ENCODE measurements at regions not wholly inside any gene's neighbourhood (a gene's known extent, or its start where the extent isn't known, plus 50 kb on each side); places are given as distances from the start of the nearest gene placed in this dataset.
"Not testable (repeated sequence)": the region's sequence is repeated elsewhere in the genome, so short reads cannot be mapped to it uniquely, and the experiment has no call there.

DNA sequence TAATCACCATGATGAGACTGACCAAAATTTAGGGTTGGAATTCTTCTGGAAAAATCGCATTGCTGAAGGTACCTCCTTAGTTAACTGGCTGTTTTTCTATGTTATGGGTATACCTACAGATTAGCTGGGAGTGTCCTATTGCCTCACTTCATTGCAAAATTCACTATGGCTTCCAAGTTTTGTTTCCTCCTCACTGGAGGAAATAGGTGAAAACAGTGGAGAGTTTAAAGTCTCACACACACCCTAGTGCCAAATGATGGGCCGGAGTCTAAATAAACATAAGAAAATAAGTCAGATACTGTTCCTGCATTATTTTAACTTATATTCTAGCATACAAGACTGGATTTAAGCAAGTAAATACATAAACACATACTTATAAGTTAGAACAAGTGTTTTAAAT, 98.2 kb downstream of the AHR start:
- DNase-seq (ENCODE audit: low spot score): no peak

DNA sequence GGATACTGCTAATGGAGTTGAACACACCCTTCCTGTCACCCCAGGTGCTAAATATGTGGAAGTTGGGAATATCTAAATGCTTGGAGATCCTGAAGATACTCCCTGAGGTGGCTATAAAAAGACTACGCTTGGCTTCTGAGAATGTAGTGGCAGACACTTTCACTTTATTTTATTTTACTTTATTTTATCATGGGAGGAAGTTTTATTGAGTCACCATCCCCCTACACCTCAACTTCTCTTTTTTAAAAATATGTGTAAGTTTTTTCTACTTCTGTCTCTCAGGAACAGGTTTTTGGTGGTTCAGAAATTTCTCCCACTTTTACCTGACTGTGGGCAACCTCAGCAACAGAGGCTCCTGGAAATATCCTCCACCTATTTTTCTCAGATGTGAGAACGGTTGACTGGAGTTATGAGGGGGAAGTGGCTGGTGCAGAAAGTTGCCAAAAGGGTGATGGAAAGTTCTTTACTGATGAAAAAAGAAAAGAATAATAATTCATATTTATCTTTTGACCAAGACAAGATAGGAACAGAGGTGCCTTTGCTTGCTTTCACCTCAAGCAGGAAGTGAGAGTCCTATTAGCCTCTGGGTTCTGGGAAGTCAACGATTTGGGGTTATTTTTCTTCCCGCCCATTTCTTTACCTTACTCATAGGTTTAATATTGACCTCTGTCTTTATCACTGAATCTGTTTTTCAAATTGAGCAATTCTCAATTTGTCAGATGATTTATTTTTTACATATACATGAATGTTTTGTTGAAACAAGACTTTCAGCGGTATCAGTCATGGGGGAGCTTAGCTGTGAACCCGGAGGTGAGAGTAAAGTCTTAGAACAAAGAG, 103.6 kb downstream of the AHR start:
- DNase-seq (ENCODE audit: low spot score): no peak

DNA sequence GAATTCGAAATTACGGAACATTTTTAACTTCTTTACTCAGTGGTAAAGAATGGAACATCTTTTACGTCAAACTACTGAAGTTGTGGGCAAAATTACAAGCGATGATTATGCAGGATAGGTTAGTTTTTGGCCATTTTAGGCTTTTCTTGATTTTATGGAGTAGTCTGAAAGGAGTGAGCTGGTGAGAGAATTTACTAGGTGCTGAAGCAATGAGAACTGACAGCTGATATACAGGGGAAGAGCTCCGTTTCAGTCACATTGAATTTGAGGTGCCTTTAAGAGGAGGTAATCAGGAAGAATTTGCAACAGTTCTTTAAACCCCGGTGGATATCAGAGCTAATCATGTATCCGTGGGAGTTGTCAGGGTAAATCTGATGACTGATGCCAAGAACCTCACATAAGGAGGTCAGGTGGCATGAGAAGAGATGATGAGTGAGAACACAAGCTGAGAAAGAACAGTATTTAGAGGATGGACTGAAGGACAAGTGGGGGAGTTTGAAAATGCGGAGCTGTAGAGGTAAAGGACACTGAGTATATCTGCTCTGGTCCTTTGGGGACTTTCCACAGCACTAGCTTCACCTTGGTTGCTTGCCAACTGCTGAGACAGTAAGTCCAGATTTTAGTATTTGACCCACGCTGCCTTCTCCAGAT, 104.3 kb downstream of the AHR start:
- no peak for DNase-seq (ENCODE audit: low spot score)

DNA sequence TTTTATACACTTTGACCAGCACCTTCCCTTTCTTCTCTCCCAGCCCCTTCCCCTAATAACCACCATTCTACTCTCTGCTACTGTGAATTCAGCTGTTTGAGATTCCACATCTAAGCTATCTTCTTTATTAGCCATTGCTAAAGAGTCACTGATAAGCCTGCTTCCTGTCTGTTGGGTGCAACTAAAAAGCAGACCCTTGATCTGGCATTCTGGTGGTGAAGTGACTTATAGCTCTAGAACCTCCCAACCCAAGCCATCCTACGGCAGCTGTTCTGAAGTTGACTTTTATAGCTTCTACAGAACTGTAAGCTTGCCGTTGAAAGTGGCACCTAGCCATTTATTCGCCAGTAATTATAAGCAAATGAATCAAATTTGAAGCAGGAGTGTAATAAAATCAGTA, 105.6 kb downstream of the AHR start:
- no peak for DNase-seq (ENCODE audit: low spot score)

DNA sequence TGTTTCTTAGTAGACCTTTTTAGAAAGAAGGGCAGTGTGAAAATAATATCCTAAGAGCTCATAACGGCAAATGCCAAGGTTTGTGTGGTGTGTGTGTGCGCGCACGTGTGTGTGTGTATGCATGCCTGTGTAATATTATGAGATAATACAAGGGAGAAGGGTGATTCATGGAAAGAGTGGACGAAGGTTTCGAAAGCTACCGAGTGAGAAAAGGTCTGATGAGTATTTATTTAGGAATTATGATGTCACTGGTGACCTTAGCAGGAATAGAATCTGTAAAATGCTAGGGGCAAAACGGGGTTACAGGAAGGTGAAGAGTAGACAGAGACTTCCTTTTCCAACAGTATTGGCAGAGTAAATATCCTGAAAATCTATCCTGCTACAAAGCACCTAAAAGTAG, 107.3 kb downstream of the AHR start:
- no peak for DNase-seq (ENCODE audit: low spot score)

DNA sequence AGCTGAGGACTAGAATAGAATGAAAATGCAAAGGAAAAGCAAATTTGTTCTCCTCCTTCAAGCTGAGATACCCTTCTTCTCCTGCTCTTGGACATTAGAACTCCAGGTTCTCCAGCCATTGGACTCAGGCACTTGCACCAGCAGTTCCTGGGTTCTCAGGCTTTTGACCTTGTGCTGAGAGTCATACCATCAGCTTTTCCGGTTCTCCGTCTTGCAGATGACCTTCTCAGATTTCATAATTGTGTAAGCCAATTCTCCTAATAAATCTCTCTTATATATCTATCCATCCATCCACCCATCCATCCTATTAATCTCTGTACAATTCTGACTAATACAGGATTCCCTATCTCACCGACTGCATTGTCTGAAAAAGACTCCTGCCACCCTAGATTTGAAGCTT, 108.3 kb downstream of the AHR start:
- DNase-seq (ENCODE audit: low spot score): no peak

DNA sequence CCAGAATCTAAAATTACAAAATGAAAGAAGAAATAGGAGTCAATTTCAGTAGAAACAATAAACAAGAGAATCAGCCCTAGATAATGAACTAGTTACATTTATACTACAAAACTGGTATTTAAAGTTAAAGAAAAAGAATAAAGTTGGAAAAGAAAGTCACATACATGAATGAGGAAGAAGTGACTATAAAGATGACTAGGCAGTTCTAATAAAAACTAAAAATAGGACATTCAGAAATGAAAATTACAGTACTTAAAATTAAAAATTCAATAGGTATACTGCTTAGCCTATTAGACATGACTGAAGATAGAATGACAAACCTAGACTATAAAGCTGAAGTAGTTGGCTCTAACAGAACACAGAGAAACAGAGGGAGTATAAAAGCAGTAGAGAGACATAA, 108.8 kb downstream of the AHR start:
- DNase-seq (ENCODE audit: low spot score): no peak

DNA sequence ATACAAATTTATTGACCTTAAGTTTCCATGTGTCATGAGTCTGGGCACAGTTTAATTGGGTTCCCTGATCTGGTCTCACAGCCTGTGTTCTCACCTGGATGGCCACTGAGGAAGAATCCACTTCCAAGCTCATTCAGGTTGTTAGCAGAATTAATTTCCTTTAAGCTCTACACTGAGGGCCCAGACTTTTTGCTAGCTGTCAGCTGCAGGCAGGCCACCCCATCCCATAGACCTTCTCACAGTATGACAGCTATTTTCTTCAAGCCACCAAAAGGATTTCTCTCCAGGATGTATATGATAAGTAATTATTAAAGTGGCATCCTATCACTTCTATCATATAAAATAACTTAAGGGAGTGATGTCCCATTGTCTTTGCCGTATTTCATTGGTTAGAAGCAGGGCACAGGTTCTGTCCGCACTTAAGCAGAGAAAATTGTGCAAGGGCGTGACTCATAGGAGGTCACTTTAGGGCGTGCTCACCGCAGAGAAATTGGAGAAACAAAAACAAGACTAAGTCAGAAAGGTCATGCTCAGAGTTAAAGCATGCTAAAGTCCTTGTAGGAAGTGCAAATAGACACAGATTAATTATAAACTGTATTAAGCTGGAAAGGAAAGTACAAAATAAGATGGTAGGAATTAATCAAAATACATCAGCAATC, 109.9 kb downstream of the AHR start:
- no peak for DNase-seq (ENCODE audit: low spot score)

DNA sequence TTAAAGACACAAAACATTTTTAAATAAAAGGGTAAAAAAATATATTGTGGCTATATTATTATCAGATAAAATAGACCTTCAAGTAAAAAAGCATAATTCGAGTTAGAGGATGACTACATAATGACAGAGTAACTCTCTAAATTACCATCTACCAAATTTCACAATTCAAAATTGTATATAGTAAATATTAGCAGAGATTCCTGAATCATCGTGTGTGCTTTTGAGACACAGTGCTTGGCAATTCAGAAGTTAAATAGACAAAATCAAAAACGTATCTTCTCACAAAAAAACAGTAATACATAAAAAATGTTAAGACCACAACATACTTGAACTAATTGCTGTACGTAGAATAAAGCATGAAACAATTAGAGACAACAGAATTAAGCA, 110.4 kb downstream of the AHR start:
- no peak for DNase-seq (ENCODE audit: low spot score)

DNA sequence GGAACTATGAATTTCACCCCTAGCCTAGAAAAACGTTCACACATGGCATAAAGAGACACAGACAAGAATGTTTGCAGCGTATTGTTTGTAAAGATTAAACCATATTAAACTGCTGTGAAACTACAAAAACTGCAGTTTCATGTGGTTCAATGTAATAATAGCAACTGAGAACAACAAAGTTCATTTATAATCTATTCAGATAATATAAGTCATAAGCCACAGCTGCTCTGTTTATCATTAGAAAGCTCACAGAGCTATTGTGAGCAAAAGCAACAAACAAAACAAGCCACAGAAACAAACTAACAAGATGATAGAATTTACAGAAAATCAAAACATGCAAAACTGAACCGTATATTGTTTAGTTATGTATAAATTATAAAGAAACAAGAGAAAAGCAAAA, 113.5 kb downstream of the AHR start:
- DNase-seq (ENCODE audit: low spot score): no peak

DNA sequence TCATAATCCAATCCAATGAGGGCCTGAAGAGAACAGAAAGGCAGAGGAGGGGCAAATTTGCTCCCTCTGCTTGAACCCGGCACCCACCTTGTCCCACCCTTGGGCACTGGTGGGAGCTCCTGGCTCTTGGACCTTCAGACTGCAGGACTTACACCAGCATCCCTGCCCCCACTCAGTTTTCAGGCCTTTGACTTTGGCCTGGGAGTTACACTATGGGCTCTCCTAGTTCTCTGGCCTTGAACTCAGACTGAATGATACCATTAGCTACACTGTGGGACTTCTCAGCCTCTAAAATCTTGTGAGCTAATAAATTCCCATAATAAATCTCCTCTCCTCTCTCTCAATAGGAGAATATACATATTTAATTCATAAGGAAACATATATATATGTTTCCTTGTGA, 114.4 kb downstream of the AHR start:
- no peak for DNase-seq (ENCODE audit: low spot score)

DNA sequence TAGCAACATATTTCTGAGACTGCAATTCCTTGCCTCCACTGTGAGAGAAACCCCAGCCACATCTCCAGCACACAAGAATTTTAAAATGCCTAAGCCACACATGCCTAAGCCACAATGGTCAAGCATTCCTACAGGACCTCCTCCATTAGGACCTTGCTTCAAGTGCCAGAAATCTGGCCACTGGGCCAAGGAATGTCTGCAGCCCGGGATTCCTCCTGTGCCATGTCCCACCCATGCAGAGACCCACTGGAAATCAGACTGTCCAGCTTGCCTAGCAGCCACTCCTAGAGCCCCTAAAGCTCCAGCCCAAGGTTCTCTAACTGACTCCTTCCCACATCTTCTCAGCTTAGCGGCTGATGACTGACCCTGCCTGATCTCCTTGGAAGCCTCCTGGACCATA, 117.5 kb downstream of the AHR start:
- DNase-seq (ENCODE audit: low spot score): no peak

DNA sequence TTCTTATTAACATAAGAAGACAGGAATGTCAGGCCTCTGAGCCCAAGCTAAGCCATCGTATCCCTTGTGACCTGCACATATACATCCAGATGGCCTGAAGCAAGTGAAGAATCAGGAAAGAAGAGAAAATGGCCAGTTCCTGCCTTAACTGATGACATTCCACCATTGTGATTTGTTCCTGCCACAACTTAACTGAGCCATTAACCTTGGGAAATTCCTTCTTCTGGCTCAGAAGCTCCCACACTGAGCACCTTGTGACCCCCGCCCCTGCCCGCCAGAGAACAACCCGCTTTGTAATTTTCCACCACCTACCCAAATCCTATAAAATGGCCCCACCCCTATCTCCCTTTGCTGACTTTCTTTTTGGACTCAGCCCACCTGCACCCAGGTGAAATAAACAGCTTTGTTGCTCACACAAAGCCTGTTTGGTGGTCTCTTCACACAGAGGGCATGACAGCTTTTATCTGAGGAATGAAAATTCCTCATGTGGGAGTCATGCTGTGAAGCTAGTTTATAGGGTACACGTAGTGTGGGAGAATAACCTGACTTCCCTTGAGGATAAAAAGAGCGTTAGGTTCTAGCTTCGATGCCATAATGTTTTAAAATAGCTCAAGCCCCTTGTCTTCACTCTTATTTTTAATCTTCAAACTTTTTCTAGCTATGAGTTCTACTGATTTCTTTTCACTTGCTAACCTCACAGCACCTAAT, 122.0 kb downstream of the AHR start:
- DNase-seq (ENCODE audit: low spot score): not testable (repeated sequence)

DNA sequence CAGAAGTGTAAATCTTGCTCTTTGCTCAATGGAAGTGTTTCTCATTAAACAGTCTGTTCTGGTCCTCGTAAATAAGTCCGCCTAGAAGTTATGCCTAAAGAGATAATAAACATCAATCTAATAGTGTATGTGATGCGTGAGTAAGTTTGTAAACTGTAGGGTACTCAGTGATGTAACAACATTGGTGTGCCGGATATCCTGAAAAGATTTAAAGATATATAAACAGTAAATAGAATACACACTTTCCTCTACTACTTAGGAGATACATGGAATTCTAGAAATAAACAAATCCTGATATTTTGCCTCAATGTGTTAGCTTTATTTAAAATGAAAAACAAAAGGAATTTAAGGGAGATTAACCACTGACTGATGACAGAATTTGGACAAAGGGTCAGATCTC, 123.5 kb downstream of the AHR start:
- DNase-seq (ENCODE audit: low spot score): no peak

DNA sequence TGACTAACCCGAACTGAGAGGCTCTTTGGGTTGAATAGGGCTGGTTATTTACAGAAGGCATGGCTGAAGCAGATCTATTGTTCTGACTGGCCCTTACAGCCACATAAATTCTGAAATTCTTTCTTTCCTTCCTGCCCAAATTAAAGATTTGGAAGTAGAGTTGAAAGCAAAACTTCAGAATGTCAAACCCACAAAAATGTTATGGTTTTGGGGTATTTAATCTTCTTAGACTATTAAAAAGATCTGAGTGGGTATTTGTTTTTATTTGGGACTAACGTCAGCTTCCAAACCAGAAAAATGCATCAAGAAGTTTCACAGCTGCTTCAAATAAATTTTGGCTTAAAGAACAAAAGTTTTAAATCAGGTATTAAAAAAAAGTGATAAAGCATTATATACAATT, 124.5 kb downstream of the AHR start:
- DNase-seq (ENCODE audit: low spot score): no peak

DNA sequence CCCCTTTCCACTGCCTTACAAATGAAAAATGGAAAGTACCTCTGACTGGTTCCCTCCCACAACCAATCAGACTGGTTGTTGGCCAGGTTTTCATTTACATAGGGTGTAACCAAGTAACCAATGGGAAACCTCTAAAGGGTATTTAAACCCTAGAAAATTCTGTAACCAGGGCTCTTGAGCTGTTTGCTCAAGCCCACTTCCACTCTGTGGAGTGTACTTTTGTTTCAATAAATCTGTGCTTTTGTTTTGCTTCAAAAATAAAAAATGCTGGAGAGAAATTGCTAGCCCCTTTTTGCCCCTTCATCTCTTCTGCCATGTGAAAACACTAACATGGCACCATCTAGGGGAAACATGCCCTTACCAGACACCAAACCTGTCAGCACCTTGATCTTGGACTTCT, 129.5 kb downstream of the AHR start:
- no peak for DNase-seq (ENCODE audit: low spot score)

DNA sequence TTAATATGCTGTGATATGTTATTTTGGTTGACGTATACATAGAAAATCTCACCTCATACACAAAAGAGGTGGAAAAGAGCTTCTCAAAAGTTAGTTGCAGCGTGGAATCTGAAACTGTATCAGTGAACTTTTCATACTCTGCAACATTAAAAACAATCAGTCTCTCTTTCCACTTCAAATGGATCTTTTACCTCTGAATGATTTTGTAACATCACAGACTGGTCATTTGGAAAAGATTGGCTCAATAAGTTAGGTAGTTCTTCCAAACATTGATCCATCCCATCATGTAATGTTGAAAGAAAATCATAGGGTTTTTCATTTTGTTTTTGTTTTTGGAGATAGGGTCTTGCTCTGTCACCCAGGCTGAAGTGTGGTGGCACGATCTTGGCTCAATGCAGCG, 131.1 kb downstream of the AHR start:
- DNase-seq (ENCODE audit: low spot score): no peak

DNA sequence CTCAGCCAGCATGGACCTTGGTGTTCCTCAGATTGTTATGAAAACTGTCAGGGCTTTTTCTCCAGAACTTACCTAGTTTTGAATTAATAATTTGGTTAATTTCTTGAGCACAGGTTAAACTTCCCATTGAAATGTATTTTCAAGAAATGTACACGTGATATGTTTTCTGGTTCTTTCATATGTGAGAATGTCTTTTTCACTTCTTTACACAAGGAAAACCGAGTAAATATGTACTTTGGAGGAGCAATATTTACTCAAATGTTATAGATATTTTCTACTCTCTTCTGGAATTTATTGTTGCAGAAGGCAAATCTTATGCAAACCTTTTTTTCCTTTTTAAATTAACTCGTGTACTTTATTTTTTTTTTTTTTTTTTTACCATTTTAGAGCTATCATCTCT, 134.3 kb downstream of the AHR start:
- no peak for DNase-seq (ENCODE audit: low spot score)

DNA sequence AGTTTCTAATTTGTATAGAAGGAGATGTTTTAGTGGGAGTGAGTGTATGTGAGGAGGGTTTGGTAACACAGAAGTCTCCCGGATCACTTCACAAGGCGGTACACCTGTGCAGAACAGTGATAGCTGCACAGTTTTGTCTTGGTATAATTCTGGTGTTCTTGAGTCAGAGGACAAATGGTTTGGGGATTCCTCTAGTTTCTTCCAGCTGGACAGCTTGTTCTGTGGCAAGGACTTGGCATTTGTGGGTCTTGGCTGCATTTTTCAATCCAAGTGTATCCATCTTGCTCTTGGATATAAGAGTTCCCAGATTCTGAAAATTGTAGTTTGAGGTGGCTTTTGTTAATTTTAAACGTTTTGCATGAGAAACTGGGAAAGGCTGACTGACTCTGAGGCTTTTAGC, 135.7 kb downstream of the AHR start:
- DNase-seq (ENCODE audit: low spot score): no peak

DNA sequence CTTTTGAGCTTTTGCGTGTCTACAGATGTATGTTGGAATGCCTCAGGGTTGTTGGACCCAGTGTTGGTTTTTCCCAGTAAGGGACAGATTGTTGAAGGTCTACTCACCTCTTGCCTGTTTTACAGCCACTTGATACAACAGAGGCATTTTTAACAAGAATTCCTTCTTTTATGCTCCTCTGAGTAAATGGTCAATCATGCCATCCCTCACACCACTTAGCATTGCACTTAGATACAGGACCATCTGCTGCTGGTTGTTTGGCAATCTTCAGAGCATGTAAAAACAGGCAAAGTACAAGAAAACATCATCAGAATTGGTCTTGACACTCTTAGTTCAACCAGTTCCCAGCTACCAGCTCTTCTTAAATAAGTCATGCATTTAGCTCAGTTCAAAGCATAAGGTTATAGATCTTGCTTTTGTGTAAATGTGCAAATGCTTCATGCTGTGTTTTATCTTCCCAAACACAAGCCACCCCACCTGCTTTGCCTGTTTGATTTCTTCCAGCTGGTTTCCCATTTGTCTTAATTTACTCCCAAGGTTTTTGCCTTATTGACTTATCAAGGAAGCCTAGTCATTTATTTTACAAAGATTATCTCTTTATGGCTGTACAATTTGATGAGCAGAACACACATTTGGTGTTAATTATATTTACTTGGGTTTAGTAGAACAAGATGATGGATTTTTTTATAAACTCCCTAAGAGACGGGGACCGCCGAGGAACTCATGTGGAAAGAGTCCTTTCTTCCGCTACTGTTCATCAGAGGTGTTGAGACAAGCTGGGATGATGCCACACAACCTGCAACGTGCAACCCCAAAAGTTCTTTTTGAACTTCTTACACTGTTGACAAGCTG, 136.6 kb downstream of the AHR start:
- DNase-seq (ENCODE audit: low spot score): no peak

DNA sequence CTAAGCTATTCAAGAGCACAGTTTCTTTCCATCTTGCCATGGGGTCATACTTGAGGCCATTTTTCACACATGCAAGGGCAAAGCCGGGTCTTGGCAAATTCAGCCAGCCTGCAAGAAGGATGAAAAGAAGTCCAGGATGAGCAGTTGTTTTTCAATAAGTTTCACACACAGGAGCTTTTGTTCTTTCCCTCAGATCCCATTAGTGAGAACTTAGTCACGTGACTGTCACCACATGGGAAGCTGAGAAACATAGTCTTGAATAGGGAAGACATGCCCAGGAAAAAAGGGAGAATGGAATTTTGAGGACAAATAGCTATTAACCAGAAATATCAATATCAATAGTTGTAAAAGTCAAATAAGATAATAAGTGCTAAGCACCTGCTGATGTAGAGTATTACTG, 137.7 kb downstream of the AHR start:
- no peak for DNase-seq (ENCODE audit: low spot score)

DNA sequence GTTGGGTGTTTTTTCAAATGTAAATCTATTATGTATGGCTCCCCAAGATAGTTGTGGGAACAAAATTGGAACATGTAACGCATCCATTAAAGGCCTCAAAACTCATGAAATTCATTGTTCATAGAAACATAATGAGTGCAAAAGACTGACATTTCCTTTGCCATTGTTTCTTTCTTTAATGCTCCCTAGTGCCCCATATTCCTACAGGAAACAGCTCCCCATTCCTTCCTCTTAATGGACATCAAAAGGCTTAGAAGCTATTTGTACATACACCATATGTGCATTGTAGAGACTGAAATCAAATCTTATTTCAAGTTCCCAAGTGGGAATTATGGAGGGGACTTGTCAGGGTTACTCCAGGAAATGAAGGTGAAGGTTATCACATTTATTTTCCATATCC, 139.1 kb downstream of the AHR start:
- DNase-seq (ENCODE audit: low spot score): no peak
